HG03354 (cell line): ENCODE measurements at regions not wholly inside any gene's neighbourhood (a gene's known extent, or its start where the extent isn't known, plus 50 kb on each side); places are given as distances from the start of the nearest gene placed in this dataset.
"Not testable (repeated sequence)": the region's sequence is repeated elsewhere in the genome, so short reads cannot be mapped to it uniquely, and the experiment has no call there.

ENCODE experiments used
- ATAC-seq: cut with Tn5 transposase; IDR thresholded peaks from one replicate; pipeline ENCODE4 v1.9.1; 2021; ENCODE audit warnings: mild to moderate bottlenecking; ENCODE audit not compliant: unreplicated experiment, poor library complexity, severe bottlenecking

DNA sequence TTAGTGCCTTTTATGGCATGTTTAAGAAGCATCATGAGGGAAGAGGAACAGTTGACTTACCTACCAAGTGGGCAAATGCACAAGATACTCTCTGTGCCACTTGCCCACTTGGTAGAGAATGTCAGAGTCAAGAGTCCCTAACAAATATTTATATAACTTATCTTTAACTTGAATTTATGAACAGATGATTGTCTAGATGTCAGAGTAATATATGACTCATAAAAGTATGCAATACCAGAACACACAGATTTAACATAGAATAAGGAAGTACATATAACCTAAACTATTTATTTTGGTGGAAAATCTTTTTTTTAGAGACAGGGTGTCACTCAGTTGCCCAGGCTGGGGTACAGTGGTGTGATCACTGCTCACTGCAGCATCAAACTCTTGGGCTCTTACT is 130.0 kb upstream of the NANOGP8 start:
- ATAC-seq = no peak

DNA sequence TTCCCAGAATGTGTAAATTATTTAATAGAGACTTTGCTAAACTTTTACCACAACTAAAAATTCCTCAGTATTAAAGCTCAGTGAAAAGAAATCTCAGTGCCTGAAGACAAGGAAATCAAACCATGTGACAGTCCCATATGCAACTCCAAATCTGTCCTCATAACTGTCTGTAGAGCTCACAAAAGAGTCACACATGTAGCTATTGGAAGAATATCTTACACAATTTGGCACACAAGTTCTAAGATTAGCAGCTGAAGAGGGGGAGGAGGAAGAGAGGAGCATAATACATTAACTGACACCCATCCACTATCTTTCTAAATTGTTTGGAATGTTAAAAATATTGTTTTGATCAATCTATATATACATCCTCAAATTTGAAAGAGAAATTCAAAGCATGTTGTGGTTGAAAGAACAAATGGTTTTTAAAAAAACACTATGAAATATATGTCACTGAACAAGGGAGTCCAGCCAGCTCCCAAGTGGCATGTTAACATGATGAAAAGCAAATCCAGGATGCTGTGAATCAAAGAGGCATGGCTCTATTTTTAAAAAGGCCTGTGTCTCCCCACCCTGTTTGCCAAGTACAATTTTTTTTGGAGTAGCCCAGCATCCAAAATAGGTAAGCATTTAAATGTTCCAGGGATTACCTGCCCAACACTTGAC is 126.3 kb upstream of the NANOGP8 start:
- ATAC-seq = no peak

DNA sequence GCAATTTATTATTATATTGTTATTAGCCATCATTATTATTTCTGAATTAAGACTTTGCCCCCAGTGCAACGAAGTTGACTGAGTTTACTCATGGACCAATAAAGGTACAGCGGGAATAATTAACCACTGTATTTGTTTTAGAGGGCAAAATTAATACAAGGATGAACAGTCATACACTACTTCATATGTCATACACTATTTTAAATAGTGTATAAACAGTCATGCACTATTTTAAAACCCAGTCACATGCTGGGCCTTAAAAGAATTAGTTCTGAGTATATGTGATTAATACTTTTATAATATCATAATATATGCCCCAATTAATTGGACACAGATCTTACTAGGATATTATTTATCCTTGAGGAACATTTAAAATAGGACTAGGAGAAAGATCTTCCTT is 125.3 kb upstream of the NANOGP8 start:
- ATAC-seq = no peak

DNA sequence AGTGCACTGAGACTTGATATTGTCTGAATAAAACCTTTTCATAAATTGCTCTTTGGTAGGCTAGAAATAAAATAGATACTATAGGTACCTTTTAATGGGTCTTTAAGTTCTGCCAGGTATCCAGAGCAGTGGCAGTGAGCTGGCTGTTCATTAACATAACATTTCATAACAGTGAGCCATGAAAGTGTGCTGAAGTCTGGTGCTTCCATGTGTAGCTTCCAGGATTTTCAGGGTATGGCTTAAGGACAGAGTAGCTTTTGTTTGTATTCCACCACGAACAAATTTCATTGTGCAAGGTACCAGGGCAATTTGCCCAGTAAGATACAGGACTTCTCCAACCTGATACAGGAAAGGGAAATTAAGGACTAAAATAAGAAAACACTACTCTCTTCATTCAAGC is 124.7 kb upstream of the NANOGP8 start:
- ATAC-seq = no peak

DNA sequence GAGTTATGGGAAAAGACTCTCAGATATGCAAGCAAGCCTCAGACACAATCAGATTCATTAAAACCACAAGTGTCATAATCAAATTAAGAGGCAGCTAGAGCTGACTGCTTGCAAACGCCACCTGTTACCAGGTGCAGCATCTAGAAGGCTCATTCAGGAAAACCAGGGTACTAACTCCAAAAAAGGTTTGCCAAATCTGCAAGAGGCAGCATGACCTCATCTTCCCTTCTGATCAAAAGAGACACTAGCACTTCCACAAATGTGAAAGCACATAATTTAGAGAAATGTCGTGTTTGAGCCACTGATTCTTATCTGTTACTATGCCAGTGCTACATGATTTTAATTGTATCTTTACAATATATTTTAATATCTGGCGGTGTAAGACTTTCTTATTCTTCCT is 123.3 kb upstream of the NANOGP8 start:
- no peak for ATAC-seq

DNA sequence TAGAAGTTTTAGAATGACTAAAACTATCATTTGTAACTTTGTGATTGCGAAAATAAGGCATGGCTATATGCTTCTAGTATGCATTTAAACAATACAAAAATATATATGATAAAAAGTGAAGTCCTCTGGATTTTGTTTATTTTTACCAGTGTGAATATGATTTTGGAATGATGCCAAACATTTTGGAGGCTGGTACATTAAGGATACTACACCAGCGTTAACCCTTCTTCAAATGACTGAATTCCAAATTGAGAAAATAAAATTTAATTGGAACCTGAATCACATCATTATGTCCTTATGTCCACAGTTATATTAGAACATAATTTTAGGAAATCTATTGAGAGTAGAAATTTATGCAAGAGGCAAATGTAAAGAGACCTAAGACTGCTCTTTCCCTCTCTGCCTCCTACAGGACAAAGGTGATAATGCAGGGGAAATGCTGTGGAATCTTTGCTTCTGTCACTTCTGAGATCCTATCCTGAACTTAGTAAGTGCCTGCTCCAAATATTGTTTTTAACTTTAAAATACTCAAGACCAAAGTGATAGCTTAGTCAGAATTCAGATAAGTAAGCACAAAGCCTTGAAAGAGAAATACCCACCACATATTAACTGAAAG is 121.1 kb upstream of the NANOGP8 start:
- peak; percentile 54 for ATAC-seq

DNA sequence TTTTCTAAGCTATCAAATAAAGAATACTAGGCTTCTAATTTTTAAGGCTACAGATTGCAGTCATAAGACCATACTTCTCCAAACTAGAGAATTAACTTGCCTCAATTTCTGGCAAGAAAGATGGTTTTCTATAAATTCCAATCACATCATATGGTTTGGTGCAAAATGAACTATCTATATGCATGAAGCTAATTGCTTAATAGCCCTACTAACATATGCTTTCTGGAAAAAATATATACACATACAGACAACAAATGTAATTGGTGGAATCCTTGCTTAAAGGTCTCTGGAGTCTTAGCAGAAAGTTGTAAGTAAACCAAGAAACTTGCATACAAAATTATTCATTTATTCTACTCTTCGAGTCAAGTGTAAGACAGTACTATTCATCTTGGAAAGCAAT is 113.1 kb upstream of the NANOGP8 start:
- ATAC-seq = no peak

DNA sequence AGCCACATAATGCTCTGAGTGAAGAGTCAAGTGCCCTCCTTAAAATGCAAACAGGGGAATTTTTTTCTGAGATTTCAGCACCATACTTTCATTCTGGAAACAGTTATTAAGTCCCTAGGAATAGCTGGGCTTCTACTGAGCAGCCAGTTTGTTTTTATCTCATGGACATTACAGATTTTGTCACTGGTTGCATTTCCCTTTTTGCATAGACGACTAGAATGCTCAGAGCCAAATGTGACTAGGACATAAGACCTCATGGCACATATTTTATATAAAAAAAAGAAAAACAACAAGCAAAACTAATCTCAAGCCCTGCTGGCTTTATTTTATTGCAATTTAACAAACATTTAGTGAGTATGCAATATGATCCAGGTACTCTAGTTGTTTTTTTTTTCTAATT is 112.7 kb upstream of the NANOGP8 start:
- ATAC-seq = no peak

DNA sequence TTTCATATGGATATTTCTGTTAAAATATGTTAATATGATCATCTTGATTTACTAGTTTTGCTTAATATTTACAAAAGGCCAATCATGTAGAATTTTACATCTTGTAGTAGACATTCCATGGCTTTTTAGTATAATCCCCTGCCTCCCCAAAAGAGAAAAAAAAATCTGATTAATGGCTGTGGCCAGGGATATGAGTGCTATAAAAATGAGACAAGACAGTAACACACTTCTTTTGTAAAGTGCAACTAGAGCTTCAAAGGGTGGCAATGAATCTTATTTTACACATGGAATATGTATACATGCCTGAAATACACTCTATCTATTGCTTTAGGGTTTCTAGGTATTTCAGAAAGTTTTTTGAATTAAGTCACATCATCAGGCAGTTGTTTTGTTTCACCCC is 112.2 kb upstream of the NANOGP8 start:
- no peak for ATAC-seq

DNA sequence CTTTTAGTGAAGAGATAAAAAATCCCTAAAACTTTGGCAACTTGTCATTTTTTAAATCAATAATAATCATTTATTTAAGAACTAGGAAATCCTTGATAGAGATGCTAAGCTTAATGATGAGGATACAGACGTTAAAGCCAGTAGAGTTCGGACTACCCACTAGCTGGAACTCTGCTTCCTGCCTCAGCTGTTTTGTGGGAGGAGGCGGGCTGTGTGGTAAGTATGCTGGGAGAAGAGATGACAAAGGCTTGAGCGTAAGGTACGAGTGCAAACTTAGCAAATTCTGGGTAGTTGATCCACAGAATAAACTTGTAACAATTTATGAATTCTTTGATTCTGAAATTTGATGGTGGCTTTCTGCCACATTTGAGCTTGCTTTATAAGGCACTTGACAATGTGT is 111.2 kb upstream of the NANOGP8 start:
- ATAC-seq = no peak

DNA sequence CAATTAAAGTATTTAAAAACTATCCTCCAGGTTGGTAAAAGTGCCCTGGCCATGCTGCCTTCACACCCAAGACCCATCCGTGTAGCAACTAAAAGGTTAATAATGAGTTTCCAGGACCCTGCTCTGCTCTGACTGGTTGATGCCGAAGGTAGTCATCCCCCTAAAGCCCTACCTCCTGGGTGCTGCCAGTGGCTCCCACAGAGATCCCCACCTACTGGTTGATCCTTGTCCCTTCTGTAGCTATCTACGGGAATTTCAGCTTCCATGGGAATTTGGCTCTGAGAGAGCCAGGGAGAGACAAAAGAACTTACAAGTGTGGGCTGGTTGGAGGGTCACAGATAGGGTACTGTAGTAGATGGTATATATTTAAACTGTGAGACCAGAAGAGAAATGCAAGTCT is 110.6 kb upstream of the NANOGP8 start:
- no peak for ATAC-seq

DNA sequence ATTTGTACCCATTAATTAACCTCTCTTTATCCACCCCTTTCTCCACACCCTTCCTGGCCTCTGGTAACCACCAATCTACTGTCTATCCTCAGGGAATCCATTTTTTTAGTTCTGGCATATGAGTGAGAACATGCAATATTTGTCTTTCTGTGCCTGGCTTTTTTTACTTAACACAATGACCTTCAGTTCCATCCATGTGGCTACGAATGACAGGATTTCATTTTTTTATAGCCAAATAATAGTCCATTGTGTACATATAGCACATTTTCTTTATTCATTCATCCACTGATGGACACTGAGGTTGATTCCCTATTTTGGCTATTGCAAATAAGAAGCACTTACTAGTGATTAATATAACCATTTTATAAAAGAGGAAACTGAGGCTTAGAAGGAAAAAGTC is 109.9 kb upstream of the NANOGP8 start:
- no peak for ATAC-seq

DNA sequence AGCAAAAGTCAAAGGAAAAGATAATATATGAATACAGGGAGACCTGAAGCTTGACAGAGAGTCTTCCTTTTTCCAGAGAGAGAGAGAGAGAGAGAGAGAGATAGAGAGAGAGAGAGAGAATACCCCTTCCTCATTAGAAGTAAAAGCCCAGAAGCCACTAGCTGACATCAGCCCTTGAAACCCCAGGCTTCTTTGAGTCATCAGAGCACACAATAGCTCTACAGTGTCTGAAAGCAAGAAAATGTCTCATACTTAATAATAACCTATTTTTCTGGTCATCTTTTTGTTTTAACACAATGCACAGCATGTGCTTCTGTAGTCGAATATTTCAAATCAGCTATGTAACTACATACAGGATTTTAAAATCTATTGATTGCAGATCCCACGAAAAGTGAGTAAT is 109.2 kb upstream of the NANOGP8 start:
- ATAC-seq = no peak

DNA sequence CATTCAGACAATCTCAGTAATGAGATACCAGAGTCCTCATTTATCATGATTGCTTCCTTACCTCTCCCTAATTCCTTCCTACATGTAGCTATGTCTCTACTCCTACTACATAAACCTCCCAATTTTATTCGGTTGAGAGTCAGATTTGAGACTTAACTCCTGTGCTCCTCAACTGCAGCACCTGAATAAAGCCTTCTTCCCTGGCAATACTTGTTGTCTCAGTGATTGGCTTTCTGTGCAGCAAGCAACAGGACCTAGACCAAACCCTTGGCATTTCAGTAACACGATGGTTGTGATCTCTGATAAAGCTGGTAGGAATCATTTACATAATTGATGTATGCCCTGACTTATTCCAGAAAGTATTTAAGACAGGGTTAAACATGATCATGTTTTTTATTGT is 106.7 kb upstream of the NANOGP8 start:
- no peak for ATAC-seq

DNA sequence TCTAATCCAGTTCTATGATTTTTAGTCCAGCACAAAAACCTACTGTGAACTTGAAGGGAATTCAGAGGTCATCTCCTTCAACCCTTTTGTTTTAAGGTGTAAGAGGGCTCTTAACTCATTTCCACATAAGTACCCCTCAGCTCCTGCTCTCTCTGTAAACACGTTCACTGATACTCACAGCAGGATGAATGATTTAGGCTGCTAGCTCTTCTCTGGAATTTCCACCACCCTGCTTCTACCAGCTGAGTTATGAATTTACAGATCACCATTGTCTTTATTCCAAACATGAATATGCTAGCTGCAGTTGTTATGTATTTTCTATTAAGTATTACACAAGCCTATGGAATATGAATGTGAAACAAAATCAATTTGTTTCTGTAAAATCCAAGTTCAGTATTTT is 101.3 kb upstream of the NANOGP8 start:
- ATAC-seq = no peak

DNA sequence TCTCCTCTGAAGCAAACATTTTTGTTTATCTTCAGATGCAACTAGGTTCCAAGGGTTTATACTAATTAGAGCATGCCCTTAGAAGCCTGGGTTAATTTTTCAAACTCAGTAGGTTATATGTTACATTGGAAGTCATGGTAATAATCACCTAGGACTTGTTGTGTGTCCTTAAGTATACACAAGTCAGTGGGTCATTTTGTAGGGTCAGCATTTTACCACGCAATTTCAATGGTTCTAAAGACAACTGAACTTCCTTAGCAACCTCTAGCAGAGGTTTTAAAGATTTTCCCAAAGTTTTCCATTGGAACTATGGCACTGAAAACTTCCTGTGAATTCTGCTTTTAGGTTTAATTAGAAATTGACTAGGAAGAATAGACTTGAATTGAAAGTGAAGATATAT is 99.6 kb upstream of the NANOGP8 start:
- ATAC-seq = no peak

DNA sequence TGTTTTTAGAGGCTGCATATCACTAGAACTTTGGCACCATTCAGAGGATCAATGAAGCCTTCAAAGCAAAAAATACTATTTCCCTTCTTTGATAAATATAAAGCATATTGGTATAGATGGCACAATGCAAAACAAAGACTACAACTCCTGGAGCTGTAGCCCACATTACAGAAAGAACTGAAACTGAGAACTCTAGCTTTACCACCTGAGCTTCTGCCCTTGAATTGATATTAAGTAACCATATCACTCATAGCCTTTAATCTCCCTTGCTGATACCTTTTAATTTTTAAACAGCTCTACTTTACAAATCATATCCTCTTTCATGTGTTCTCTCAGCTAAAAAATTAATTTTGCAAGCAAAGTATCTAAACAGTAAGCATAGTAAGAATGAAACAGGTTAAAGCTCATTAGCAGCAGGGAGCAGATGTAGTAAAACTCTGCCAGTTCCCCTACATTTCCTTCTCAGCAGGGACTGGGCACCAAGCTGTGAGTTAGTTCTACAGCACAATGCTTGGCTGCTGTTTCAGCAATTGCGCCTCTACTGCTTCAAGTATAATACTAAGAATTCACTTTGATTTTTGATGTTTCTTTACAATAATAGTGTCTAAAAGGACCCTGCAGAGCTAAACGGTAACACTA is 97.9 kb upstream of the NANOGP8 start:
- ATAC-seq = peak; percentile 82

DNA sequence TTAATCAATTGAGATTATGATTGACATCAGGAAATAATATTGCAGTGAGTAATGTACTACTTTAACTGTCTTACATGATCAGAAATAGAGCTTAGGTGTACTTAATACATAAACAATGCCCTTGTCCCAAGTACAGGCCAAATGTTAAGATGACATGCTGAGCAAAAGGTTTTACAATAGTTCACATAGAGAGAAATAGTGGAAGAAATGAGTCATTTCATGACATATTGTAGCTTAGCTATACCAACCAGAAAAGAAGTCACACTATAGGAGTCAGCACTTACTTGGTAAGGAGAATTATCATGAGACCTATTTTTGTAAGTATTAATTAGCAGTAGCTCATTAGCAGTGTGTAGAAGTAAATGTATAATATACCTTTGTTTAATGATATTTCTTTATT is 96.4 kb upstream of the NANOGP8 start:
- ATAC-seq = peak; percentile 75

DNA sequence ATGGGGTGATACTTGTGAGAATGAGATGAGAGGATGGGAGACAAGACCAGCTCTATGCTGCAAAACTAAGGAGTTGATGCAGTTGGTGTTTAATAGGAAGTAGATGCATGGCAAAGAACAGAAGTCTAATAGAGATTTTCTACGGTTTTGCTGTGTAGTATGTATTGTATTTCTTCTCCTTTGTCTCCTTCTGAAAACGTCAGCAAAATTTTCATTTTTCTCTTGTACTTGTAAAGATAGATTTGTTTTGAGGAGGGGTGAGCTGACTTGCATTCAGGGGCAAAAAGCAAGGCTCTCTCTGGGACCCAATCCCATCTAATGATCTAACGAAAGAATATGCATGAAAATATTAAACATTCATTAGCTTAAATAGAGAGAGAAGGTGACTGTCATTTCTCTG is 94.6 kb upstream of the NANOGP8 start:
- ATAC-seq = no peak

DNA sequence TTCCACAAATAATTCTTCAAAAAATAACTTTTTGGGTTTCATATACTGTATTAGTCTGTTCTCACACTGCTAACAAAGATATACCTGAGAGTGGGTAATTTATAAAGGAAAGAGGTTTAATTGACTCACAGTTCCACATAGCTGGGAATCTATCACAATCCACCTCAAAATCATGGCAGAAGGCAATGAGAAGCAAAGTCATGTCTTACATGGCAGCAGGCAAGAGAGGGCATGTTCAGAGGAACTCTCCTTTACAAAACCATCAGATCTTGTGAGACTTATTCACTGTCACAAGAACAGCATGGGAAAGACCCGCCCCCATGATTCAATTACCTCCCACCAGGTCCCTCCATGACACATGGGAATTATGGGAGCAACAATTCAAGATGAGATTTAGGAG is 93.1 kb upstream of the NANOGP8 start:
- ATAC-seq = not testable (repeated sequence)

DNA sequence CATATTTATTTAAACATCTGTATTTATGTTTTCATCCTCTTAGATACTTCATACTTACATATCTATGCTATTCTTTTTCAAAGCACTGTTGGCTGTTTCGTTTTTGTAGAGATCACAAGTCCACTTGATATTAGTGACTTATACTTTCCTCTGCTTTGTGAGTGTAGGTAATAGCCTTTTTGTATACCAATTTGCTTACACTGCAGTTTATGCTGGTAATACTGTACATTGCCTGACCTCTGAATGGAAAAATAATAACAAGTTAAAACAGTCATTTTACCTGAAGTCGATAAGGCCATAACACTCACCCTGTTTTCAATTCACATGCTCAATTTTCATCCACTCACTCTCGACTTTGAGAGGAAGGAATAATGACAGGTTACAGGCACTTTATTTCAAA is 89.9 kb upstream of the NANOGP8 start:
- no peak for ATAC-seq
